ENCODE measurements at regions not wholly inside any gene's neighbourhood (a gene's known extent, or its start where the extent isn't known, plus 50 kb on each side); places are given as distances from the start of the nearest gene placed in this dataset.

DNA sequence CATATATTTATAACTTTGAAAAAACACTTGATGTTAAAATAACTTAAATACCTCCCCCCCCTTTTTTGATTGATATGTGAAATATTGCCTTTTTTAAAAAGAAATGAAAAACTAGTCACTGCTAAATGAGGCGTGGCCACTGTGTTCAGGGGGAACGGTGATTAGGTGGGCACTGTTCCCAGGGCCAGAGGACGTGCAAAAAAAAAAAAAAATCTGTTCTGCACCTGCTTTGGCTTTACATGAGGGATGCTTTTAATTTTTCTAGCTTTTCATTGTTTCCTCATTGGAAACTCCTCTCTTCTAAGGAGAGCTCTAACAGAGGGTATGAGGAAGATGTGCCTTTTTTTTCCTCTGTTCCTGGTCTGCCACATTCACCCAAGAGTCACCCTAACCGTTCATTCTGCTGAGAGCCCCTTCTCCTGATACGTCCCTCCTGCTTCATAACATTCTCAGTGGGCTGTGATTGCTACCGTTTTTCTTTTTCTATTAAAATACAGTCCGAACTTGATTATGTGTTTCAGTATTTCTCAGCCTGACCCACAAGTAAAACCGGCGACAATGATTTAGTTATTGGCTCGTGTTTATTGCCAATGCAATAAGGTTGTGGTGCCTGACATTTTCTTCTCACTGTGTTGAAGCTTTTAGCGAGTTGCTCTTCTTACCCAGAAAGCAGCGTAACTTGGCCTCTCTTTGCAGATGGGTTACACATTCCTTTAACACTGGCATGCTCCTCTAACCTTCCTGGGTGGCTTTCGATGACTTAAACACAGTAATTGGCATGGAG, 64.8 kb upstream of the ZNF536 start:
- no peak for DNase-seq (ENCODE audit: low spot score)

DNA sequence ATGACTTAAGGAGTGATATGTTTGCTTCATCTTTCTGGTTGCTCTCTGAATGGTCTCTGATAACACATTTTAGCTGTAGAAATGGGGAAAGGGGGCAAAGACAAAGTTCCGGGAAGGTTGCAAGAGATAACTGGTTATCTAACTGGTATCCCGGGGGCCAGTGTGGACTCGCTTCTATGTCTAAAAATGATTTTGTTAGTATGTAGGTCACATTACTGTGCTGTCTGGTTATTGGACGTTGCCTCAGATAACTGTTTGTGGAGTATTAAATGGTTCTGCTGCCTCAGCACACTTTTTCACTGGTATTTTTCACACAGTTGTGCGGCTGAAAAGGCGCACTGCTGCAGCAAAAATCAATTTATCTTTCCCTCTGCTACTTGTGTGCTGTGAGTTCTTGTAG, 63.0 kb upstream of the ZNF536 start:
- no peak for DNase-seq (ENCODE audit: low spot score)

GRCh38 chr19:30309905-30310601, 62.1 kb upstream of the ZNF536 start:
- DNase-seq (ENCODE audit: low spot score): no peak

GRCh38 chr19:30310602-30311263, 61.5 kb upstream of the ZNF536 start:
- DNase-seq (ENCODE audit: low spot score): no peak

DNA sequence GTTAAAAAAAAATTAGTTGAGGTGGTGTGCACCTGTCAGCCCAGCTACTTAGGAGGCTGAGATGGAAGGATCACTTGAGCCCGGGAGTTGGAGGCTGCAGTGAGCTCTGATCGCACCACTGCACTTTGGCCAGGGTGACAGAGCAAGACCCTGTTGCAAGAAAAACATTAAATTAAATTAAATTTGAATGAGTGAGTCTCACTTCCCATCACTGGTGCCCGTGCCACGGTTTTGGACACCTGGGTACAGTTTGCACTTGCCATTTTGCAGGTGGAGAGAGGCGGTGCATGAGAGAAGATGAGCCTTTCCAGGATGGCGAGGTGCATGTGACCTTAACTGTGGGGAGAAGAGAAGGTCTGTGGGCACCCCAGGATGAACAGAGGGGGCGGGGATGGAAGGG, 60.3 kb upstream of the ZNF536 start:
- DNase-seq (ENCODE audit: low spot score): no peak

GRCh38 chr19:30312582-30313352, 59.4 kb upstream of the ZNF536 start:
- no peak for DNase-seq (ENCODE audit: low spot score)

DNA sequence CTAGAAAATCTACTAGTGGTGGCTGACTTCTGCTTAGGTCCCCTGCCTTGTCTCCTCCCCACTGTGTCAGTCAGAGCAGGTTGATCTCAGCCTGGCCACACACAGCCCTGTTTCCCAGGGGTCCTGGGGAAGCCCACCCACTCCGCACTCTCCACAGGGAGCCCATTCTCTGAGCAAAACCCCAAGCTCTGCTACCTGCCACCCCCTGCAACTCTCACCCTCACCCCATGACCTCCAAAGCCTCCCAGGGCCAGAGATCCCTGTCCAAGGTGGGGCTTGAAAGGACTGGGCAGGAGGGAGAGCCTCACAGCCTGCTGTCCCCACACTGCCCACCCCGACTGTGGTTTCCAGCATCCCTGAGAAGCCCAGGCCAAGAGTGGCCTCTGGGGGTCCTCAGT, 58.8 kb upstream of the ZNF536 start:
- DNase-seq (ENCODE audit: low spot score): no peak

GRCh38 chr19:30314056-30314804, 58.0 kb upstream of the ZNF536 start:
- no peak for DNase-seq (ENCODE audit: low spot score)

DNA sequence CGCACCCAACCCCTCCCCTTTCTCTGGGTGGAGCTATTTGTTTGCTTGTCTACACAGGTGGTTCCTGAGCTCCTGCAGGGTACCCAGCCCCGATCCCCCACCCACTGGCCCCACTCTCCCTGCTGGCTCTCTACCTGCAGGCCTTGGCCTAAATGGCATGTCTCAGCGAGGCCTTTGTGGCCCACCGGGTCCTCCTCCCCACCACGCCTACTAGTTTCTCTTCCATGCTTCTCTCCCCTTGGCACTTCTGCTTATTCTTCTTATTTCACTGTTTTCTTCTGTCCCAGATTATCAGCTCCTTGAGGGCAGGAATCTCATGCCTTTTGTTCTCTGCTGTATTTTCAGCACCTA, 57.4 kb upstream of the ZNF536 start:
- no peak for DNase-seq (ENCODE audit: low spot score)

DNA sequence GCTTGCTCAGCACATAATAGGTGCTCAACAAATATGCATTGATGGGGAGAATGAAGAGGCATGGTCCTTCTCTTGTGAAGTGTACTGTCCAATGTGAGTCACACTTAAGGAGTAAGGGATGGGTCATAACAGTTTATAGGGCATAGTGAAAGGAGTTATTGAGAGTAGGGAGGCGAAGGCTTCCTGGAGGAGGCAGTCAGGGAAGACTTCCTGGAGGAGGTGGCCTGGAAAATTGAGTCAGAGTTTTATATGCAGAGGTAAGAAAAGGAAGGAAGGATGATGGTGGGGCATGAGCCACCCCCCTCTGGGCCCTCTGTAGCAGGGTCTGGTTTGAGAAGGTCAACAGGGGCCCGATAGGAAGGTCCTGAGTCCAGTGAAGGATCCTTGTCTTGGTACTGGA, 57.0 kb upstream of the ZNF536 start:
- no peak for DNase-seq (ENCODE audit: low spot score)

GRCh38 chr19:30316000-30316491, 56.1 kb upstream of the ZNF536 start:
- no peak for DNase-seq (ENCODE audit: low spot score)

GRCh38 chr19:30316560-30317106, 55.6 kb upstream of the ZNF536 start:
- DNase-seq (ENCODE audit: low spot score): no peak

DNA sequence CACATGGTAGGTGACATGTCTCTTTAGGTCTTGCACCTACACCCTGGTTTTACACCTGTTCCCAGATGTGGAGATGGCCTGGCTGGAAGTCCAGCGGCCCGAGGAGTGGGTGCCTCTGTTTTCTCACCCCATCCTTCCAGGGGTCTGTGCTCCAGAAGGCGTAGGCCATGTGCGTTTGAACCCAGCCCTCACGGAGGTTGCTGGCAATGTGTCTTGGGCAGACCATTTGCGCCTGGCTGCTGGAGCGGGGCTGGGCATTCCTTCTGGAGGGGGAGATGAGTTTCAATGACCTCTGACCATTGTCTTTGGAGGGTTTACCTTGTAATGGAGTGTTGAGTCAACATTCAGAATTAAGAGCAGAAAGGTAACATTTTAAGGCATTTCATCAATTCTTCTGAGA, 54.8 kb upstream of the ZNF536 start:
- no peak for DNase-seq (ENCODE audit: low spot score)

DNA sequence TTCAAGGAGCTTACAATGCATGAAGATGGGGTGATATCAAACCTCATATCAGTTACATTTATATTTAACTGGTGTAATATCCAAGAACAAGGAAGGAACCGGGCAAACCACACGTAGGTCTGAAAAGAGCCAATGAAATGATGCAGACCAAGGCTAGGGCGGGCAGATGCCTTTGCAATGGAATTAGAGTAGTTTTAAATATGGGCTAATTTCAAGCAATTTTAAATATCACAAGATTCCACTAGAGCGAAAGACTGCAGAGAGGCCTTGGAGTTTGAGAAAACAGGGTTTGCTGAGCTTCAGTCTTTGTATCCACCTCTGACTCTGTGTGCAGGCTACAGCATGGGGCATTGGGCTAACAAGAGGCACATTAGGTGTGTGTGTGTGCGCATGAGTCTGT, 53.9 kb upstream of the ZNF536 start:
- no peak for DNase-seq (ENCODE audit: low spot score)

DNA sequence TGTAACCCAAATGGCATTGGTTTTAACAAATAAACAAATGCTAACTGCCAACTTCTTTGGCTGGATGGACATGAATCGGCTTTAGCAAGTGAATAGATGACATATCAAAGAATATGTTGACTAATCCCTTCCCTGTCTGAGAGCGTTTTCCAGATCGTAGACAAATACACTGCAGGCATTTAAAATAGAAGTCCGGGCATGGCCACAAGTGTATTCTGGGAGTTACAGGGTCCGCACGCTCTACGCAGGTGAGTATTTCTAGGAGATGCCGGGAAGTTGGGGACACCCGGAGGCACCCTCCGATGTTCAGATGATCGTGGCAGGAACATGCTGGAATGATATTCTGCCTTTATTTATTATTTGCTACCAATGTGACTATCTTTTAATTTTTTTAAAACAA, 53.2 kb upstream of the ZNF536 start:
- no peak for DNase-seq (ENCODE audit: low spot score)

DNA sequence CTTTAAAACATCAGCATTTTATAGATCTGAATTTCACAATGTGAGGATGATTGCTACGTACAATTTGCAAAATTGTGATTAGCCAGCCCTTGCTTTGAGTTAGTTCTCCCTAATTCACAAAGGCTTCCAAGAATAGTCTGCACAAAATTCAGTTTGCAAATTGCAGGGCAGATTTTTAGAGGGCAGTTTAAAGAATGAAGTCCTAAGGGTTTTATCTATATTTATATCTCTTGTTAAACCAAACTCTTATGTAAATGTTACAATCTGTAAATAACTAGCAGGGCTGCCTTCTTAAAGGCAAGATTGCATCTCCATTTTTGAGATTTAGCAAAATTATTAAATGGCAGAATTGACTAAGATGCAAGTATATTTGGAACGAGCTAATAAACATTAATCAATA, 52.8 kb upstream of the ZNF536 start:
- DNase-seq (ENCODE audit: low spot score): no peak

DNA sequence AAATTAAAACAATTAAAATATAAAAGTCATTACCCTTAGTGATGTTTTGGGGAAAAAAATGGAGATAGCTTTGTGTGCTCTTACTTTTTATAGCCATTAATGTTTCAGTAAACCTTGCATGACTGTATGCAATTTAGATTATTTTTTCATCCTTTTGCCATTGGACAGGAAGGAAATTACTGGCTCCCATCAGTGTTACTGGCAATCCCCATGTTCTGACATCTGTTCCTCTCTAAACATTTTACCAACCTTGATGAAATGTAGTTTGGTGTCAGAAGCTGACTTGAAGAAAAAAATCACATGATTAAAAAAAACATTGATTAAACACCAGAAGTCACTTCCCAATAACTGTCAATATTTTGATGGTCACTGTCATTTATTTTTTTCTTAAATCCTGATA, 52.3 kb upstream of the ZNF536 start:
- no peak for DNase-seq (ENCODE audit: low spot score)

DNA sequence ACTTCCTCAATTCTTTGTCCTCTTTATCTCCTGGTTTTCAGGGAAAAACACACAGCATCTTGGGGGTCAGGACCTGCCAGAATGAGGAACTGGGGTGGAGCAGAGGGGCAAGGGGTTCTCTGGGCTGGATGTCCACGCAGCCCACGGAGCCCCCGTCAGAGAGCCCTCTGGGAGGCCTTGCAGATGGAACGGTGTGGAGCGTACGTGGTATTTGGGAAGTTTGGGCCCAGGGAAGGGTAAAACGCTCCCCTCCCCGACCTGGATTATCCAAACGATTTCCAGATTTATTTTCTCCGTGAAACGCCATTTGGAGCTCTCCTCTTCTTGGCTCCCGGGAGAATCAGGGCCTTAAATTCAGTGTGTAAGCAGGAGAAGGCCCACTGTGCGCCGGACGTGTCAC, 51.7 kb upstream of the ZNF536 start:
- no peak for DNase-seq (ENCODE audit: low spot score)

GRCh38 chr19:30320916-30321315, 51.3 kb upstream of the ZNF536 start:
- DNase-seq (ENCODE audit: low spot score): no peak
